Limb (tissue), 2 donors: ENCODE measurements at regions not wholly inside any gene's neighbourhood (a gene's known extent, or its start where the extent isn't known, plus 50 kb on each side); places are given as distances from the start of the nearest gene placed in this dataset.
"Not testable (repeated sequence)": the region's sequence is repeated elsewhere in the genome, so short reads cannot be mapped to it uniquely, and the experiment has no call there.

Experiments used
- DNase-seq, 2 donors: peaks; one replicate each; pipeline ENCODE4 v3.0.0-alpha.2; 2016; ENCODE audit errors: extremely low spot score in 2 of 2

DNA sequence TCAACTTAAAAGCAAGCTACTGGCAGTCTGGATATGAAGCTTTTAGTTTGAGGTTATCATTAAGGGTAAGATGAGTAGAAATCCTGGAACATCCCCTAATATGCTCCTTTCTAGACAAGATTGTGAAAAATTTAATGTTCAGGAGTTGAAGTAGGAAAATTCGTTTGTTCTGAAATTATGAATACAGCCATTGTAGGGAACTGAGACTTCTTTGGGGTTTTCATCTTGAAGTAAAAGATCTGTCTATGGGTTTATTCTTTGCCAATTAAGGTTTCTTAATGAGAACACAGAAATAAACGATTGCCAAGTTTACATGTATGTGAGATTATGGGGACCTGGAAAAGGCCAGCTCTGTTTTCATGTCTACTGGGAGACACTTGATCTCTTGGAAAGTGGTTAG, 225.6 kb upstream of the MOCS1 start:
- DNase-seq: no peak

DNA sequence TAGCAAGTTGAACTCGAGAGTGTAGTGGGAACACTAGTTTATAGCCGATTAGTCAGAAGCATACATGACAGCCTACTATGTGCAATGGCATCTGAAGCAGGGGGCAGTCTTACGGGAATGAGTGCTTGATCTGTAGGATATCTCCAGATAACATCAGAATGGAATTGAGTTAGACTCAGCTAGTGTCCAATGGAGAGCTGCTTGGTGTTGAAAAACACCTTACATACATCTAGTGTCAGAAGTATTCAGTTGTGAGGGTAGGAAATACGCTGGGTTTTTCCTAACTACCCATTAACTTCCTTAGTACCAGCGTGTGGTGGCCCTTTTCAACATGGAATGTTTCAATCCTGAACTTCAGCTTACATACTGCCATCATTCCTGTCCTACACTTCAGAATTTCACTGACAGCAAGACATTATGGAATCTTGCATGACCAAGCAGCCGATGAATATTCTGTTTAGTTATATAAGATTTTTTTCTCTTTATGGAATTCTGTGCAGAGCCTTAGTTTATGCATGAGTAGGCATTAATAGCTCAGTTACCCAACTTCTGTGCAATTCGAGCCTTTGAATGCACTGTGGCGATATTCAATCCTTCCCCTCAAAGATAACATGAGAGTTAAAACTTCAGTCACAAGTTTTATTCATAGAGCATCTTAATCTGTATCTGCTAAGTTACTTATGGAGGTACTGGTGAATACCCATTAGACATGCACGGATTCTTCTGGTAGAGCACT, 218.6 kb upstream of the MOCS1 start:
- DNase-seq: no peak

DNA sequence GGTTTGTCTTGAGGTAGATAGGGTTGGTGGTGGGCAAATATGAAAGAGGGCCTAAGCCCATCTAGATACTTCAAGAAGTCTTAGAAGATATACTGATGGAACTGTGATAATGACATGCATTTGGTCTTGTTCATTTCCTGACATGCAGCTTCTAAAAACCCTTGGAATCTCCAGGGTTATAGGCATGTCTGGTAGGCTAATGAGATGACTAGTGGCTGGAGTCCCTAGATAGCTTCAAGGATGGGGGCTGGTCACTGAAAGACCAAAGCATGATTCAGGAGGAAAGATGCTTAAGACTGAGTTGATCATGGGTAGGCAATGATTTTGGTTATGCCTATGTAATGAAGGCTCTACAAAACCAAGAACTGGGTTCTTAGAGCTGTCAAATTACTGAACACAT, 217.9 kb upstream of the MOCS1 start:
- DNase-seq: no peak

DNA sequence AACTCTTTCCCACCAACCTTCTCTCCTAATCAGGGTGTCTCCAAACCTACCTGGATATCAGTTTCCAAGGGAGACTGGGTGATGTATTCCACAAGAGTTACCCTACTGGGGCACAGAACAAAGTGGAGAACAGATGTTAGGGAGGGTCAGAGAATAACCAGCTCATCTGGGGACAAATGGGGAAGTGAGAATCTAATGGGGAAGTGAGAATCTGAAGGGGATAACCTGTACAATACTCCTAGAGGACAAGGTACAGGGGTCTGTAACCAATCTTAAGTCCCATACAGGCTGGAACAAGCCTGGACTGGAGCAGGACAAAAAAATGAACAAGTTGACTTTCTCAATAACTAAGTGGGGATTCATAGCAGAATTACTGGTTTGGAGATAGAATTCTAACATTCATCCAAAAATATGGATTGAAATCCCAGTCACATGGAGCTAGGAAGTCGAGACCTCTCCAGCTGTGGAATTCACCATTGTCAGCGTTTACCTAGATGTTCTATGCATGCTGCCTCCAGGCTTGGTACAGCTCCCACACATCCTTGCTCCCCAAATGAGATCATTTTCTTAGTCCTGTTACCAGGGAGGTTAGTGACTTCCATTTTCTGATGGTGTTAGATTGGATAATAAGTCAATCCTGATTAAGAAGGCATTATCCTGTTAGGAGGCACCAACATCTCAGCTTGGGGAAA, 214.8 kb upstream of the MOCS1 start:
- DNase-seq: no peak

DNA sequence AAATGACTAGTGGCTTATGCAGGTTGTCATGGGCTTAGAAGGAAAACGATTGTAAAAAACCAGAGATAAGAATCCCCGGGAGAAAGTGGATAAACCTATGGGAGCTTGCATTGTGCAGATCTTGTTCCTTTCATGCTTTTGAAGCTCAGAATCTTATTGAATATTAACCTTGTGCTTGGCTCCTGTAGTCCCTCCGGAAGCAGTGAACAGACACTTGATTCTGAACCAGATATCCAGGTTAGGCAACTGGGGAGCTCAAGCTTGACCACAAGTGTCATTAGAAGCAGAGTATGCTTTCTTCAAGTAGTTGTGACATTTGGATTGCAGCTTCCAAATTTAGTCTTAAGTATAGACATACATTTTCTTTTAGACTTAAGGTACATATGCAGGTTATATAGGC, 212.6 kb upstream of the MOCS1 start:
- no peak for DNase-seq

DNA sequence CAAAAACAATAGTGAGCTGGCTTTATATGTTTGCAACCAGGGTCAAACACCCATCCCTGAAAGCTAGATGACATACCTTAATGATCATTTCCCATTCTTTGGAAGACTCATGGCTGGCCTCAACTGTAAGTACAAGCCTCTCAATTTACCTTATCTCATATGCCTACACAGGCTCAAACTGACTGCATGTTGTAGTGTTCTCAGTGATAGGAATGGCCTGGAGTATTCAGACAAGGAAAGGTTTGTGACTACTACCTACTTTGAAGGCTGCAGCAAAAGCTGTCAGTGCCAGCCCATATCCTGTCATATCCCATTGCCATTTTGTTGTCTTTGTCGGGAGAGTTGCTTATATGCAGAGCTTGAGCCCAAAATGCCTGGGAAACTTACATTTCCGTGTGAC, 205.2 kb upstream of the MOCS1 start:
- no peak for DNase-seq

DNA sequence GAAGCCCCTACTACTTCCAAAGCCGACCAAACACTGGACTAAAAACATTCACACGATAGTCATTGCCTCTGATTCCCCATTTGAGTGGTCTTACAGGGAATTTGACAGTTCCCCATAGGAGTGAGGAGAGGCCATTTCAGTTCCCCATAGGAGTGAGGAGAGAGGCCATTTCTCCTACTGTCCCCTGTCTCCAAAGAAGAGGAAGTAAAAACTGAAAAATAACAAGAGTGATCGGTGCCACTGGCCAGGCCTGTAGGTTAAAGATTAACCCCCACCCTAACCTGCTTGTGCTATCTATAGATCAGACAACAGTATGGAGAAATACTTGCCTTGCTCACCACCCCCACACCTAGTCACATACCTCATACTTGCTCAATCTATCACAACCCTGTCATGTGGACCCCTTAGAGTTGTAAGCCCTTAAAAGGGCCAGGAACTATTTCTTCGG, 204.0 kb upstream of the MOCS1 start:
- no peak for DNase-seq

DNA sequence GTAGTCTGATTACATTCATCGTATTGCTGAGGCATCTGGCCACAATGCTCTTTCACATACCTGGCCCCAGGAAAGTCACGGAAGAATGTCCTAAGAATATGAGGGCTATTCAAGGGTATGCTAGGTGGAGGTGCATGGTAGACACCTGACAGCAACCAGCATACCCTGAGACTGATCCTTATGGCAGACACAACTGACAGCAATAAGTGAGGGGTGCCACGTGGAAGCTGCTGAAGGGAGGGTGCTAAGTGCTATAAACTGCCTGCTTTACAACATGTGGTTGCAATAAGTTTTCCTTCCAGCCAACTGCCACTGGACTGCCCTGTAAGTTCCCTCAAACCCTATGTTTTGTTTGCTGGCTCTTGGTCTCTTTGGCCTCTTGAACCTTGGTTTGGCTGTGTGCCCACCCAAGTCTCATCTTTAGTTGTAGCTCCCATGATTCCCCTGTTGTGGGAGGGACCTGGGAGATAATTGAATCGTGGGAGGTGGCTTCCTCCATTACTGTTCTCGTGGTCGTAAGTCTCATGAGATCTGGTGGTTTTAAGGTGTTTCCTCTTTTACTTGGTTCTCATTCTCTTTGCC, 201.3 kb upstream of the MOCS1 start:
- no peak for DNase-seq

DNA sequence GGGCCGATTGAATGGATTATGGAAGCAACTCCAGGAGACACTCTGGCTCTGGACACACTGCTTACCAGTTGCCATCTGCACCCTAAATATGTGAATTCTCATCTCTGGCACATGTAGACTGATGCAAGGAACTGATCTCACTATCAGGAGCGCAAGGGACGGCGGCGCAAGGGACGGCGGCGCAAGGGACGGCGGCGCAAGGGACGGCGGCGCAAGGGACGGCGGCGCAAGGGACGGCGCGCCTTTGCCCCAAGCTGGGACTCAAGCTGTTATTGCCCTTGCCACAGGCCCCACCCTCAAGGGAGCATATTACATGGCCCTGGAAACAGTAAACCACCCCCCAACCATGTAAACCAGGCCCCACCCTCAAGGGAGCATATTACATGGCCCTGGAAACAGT, 199.7 kb upstream of the MOCS1 start:
- DNase-seq: not testable (repeated sequence)

DNA sequence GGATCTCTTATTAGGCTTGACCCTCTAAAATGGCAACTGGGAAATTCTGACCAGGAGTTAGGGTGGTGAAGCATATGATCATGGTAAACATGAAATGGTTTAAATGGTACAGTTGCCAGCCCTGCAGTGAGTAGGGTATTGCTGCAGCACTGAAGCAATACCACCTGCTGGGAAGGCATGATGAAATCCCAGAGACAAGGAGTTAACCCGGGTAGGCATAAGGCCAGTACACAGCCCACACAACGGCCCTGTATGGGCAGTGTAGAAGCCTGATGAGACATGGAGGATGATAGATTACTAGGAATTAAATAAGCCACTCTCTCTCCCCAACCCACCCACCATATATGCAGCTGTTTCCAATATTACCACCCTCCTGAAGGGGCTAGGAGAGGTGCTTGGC, 197.4 kb upstream of the MOCS1 start:
- DNase-seq: no peak

DNA sequence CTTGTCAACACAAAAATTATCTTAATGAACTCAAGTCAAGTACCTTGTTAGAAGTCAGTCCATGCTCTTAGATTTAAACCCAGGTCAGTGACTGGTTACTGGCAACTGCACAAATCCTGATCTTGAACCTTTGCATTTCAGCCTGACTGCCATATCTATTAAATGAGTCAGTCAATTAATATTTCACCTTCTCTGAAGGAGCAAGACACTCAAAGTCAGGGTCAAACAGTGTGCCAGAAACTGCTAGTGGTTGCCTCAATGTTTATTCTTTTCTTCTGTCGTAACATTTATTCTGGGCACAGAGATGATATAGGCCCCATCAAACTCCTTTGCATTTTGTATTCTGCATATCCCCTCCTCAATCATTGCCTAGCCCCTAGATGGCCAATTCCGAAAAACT, 193.9 kb upstream of the MOCS1 start:
- DNase-seq: no peak

DNA sequence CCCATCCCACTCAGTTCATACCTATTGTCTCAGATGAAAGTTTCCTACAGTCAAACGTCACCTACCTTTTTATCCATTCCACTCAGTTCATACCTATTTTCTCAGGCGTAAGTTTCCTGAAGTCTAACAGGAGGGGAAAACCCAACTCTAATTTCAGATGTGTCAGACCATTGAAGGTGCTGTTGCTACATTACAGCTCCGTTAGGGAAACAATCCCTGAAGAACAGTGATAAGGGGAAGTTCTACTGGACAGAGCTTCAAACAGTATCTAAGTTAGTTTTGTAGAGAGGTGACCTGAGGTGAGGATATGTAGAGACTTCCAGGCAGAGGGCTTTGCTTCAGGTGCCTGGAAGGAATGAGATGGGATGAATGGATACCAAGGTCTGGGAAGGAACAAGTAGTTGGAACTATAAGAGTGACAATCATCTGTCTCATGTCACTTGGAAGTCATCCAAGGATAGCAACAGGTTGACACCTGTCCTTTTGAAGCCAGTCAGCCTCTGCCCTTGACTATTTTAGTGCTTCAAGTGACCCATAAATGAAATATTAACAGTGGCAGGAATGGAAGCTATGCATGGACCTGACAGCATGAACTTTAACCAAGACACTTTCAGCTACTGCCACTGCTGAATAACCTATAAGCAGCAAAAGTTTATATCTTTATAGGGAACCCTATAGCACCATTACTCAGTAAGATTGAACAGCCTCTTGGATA, 191.6 kb upstream of the MOCS1 start:
- DNase-seq: no peak

DNA sequence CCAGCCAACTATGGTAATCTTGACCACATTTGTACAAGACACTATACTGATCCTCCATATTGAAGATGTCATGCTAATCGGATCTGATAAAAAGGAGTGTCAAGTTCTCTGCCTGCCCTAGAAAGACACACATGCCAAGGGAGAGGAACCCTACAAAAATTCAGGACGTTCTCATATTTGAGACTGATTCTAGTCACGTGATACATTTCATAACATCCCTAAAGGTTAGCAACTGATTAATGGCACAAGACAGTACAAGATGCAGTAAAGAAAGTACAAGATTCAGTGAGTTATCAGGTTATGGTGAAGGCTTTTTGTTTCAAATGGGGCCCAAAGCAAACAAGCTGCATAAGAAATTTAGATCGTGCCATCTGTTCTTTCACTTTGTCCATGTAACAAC, 190.7 kb upstream of the MOCS1 start:
- DNase-seq: no peak

DNA sequence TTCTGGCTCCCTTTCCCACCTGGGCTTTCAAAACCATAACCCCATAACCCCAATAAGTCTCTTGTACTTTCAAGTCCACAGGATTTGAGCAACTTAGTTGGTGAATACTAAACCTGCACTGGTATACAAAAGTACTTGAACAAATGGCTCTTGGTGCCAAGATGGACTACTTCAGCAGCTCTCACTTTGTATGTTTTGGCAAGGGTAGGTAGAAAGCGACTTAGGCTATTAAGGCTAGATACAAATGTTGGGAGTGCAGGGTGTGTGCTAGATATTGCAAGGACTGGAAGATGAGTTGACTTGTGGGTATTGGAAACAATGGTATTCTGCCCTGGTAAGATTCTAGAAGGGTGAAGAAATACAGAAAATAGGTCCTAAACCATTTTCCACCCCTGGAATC, 182.6 kb upstream of the MOCS1 start:
- DNase-seq: no peak

DNA sequence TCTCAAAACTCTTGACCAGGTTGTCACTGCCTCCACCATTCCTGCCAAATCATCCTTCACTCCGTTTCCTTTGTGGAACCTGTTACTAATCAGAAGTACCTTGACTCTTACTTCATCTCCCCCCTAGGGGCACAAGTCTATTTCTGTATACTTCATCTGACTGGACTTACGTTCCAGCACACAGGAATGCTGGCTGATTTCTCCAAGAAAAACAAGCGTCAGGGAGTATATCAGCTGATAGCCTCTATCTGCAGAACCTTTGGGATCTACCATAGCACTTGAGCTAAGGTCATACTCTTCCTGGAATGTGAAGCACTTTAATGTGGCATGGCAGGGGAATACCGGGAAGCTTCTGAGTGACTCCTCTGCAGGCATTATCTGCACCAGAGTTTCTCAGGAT, 178.1 kb upstream of the MOCS1 start:
- no peak for DNase-seq

DNA sequence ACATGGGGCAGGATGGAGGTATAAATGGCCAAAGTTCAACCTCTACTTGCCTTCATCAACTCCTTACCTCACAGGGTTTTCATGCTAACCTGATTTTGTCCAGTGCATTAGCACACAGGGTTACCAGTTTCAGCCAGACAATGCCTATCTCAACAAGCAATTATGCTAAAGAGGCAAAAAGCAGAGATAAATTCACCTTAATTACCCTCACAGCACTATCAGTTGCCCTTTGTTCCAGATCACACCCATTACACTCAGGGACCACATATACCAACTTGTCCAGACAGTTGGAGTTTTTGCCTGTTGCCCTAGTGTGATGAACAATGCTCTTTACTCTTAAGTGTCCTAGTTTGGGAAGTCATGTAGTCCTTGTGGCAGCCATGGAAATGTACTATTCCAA, 174.5 kb upstream of the MOCS1 start:
- DNase-seq: no peak

DNA sequence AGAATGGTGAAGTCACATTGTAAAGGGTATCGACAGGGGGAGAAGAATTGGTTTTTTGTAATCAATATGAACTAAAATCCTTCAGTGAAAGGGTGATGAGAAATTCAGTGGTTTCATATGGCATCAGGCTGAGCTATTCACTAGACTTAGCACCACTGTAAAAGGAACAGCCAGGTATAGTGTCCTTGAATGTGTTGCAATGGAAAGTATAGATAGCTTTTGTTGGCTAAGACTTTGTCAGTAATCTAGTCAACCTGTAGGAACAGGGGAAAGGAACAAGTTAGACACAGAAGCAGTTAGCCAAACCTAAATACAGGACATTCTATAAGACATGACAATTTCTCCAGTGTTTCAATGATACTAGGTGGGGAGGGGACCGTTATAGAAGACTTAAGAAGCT, 172.6 kb upstream of the MOCS1 start:
- no peak for DNase-seq

DNA sequence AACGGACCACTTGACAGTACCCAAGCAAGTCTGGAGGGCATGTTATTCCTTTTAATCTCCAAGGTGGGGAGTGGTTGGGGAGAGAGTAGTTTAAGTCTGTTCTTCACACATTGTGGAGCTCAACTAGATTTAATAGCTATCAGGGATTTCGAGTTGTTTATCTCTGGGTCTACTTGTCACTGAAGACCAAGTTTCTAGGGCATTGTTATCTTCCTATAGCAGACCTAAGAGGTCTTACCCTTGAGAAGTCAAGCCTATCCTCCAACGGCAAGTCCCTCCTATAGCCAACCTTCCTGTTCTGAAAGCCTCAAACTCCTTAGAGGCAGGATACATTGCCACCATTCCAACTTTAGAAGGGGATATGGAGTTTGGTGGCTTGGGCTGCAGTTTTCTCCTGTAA, 164.5 kb upstream of the MOCS1 start:
- DNase-seq: no peak

DNA sequence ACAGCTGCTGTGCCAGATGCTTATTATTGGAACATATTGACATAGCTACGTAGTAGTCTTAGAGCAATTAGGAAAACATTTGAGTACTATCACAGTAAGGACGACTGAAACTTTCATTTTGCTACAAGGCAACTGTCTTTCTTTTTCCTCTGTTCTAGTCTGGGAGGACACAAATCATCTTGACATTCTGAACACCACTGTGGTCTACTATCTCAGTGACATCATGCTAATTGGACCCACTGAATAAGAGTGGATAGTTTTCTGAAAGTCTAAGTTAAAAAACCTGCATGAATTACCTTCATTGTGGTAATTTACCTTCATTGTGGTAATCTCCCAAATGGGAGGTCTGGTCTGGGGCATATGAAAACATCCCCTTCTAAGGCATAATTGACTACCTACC, 163.3 kb upstream of the MOCS1 start:
- DNase-seq: no peak

DNA sequence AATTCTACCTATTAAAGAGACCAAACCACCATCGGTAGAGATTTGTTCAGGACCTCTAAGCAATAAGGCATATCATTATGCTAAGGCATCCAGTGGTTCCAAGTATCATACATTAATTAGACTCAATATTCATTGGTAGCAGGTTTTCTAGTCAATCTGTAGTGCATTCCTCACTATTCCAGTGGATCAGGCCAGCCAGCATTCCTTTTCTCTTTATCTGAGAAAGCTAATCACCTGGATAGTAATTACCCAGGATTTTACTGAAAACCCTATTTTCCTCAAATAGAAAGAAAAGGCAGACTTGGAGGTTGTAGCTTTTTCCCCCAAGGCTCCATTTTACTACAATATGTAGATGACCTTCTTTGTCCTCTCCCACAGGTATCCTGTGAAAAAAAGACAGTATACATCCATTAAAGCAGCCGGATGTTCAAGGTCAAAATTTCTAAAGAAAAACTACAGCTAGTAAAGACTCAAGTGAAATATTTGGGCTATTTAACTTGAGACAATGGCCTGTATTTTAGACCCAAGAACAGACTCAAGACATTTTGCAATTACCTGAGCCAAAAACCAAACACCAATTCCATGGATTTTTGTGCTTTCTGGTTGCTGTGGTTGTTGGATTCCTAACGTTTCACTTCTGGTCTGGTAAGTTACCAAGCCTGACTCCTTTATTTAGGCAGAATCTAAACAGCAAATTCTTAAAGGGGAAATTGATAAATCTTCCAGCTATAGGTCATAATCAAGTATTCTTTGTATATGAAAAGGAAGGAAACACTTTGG, 149.1 kb upstream of the MOCS1 start:
- no peak for DNase-seq

DNA sequence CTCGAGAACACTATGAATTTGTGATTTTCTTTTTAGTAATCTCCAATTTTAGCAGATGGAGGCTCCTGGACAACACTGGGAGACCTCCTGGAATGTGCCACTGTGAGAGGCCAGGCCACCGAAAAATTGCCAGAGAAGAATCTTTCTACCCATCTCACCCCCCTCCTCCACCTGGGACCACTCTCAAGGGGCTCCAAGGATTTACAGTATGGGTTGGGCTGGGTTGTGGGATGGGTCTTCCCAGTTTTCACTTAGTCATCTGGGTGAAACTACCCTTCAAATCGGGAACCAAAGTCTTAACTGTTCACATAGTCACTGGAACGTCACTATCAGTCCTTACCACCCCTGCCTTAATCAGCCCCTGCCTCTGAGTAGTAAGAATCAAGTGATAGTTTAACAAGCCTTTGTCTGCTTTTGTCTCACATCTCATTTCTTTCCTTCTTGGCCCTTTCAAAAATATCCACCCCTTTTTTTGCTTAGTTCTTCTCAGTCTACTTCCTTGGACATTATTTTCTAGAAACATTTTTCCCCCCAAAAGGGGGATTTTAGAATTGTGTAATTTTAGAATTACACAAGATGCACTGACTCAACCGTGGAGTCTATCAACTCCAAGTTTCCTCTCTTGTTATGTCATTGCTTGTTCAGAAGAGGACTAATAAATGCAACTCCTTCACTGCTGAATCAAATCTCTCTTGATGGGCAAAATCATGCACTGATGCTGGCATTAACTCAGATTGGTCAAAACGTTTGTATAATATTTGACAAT, 148.2 kb upstream of the MOCS1 start:
- DNase-seq: no peak
